ENCODE measurements at regions not wholly inside any gene's neighbourhood (a gene's known extent, or its start where the extent isn't known, plus 50 kb on each side); places are given as distances from the start of the nearest gene placed in this dataset.

DNA sequence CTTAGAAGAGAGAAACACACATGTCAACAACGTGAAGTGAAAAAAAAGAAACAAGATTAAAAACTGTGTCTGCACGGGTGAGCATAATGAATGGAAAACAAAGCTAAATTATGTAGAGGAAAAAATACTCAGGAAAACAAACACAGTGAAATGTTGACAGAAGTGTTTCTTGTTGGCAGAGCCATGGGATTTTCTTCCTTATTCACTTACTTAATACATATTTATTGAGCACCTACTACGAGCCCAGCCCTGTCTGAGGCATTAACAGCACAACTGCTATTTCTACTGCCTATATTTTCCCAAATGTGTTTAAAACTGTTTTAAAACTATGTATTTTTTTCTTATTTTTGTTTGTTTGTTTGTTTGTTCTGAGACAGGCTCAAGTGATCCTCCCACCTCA, 69.9 kb downstream of the DIO3 start:
- TF ChIP-seq, protein P1, sequence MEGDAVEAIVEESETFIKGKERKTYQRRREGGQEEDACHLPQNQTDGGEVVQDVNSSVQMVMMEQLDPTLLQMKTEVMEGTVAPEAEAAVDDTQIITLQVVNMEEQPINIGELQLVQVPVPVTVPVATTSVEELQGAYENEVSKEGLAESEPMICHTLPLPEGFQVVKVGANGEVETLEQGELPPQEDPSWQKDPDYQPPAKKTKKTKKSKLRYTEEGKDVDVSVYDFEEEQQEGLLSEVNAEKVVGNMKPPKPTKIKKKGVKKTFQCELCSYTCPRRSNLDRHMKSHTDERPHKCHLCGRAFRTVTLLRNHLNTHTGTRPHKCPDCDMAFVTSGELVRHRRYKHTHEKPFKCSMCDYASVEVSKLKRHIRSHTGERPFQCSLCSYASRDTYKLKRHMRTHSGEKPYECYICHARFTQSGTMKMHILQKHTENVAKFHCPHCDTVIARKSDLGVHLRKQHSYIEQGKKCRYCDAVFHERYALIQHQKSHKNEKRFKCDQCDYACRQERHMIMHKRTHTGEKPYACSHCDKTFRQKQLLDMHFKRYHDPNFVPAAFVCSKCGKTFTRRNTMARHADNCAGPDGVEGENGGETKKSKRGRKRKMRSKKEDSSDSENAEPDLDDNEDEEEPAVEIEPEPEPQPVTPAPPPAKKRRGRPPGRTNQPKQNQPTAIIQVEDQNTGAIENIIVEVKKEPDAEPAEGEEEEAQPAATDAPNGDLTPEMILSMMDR (IDR thresholded peaks at IDR 0.05 in 4 of 5, conservative IDR thresholded peaks at IDR 0.05 in 1 of 5): no peak
- TF ChIP-seq POLR2A (IDR thresholded peaks at IDR 0.05): no peak

Data from gastrocnemius medialis (tissue), 4 donors.